ENCODE measurements at regions not wholly inside any gene's neighbourhood (a gene's known extent, or its start where the extent isn't known, plus 50 kb on each side); places are given as distances from the start of the nearest gene placed in this dataset.
"Not testable (repeated sequence)": the region's sequence is repeated elsewhere in the genome, so short reads cannot be mapped to it uniquely, and the experiment has no call there.

- Mint-ChIP-seq H3K27ac (no peak overlapping the region), H3K4me3 (no peak overlapping the region), H3K27me3 (no peaks in the 10 kb centered on the region), H3K9me3 (peaks cover 3% of the 10 kb centered on the region), H3K4me1 (no peaks in the 10 kb centered on the region), H3K36me3 (ENCODE audit: low read depth) (no peaks in the 10 kb centered on the region)
- no peak for DNase-seq
- ChIA-PET POLR2A (no interaction called here), CTCF (no interaction called here)
Observed at GRCh38 chr2:183536290-183536689, 412.0 kb downstream of the NUP35 start.

- H3K36me3 Mint-ChIP-seq (ENCODE audit: low read depth), result no peaks in the 10 kb centered on the region
- CTCF ChIA-PET, result no interaction called here
Observed at GRCh38 chr2:183536714-183537113, 412.5 kb downstream of the NUP35 start.

GRCh38 chr2:183541766-183542165 is 417.5 kb downstream of the NUP35 start:
- Mint-ChIP-seq H3K4me3 (no peak overlapping the region), H3K9me3 (peaks cover 21% of the 10 kb centered on the region), H3K27ac (no peak overlapping the region), H3K27me3 (no peaks in the 10 kb centered on the region), H3K36me3 (ENCODE audit: low read depth) (no peaks in the 10 kb centered on the region), H3K4me1 (no peaks in the 10 kb centered on the region)
- CTCF ChIA-PET, result no interaction called here
- POLR2A ChIA-PET, result no interaction called here
- DNase-seq, result no peak

More at GRCh38 chr2:183536714-183537113, 412.5 kb downstream of the NUP35 start:
- no peak overlapping the region for H3K27ac Mint-ChIP-seq
- no peaks in the 10 kb centered on the region for H3K4me1 Mint-ChIP-seq
- peaks cover 3% of the 10 kb centered on the region for H3K9me3 Mint-ChIP-seq
- H3K4me3 Mint-ChIP-seq, result no peak overlapping the region
- POLR2A ChIA-PET, result no interaction called here
- no peak for DNase-seq
- H3K27me3 Mint-ChIP-seq, result no peaks in the 10 kb centered on the region

GRCh38 chr2:183542606-183543005 is 418.4 kb downstream of the NUP35 start:
- ChIA-PET POLR2A (no interaction called here), CTCF (no interaction called here)
- DNase-seq, result no peak
- H3K4me3 Mint-ChIP-seq, result no peak overlapping the region
- no peak overlapping the region for H3K27ac Mint-ChIP-seq
- H3K27me3 Mint-ChIP-seq, result no peaks in the 10 kb centered on the region
- peaks cover 21% of the 10 kb centered on the region for H3K9me3 Mint-ChIP-seq
- H3K4me1 Mint-ChIP-seq, result no peaks in the 10 kb centered on the region
- no peaks in the 10 kb centered on the region for H3K36me3 Mint-ChIP-seq (ENCODE audit: low read depth)

GRCh38 chr2:183543222-183543621 is 419.0 kb downstream of the NUP35 start:
- no peaks in the 10 kb centered on the region for H3K36me3 Mint-ChIP-seq (ENCODE audit: low read depth)
- H3K4me1 Mint-ChIP-seq, result no peaks in the 10 kb centered on the region
- no peak overlapping the region for H3K4me3 Mint-ChIP-seq
- POLR2A ChIA-PET, result no interaction called here
- H3K27ac Mint-ChIP-seq, result no peak overlapping the region
- CTCF ChIA-PET, result no interaction called here
- no peak for DNase-seq
- H3K27me3 Mint-ChIP-seq, result no peaks in the 10 kb centered on the region
- peaks cover 21% of the 10 kb centered on the region for H3K9me3 Mint-ChIP-seq

GRCh38 chr2:183543731-183544130 is 419.5 kb downstream of the NUP35 start:
- no peaks in the 10 kb centered on the region for H3K27me3 Mint-ChIP-seq
- H3K4me3 Mint-ChIP-seq, result no peak overlapping the region
- no peak for DNase-seq
- H3K9me3 Mint-ChIP-seq, result peaks cover 21% of the 10 kb centered on the region
- CTCF ChIA-PET, result no interaction called here
- no peaks in the 10 kb centered on the region for H3K4me1 Mint-ChIP-seq
- H3K36me3 Mint-ChIP-seq (ENCODE audit: low read depth), result no peaks in the 10 kb centered on the region
- POLR2A ChIA-PET, result no interaction called here
- H3K27ac Mint-ChIP-seq, result no peak overlapping the region

- H3K27ac Mint-ChIP-seq; H3K36me3 Mint-ChIP-seq (ENCODE audit: low read depth); H3K27me3 Mint-ChIP-seq; H3K4me1 Mint-ChIP-seq; H3K4me3 Mint-ChIP-seq; POLR2A ChIA-PET; DNase-seq; CTCF ChIA-PET: not testable (repeated sequence)
- peaks cover 18% of the 10 kb centered on the region for H3K9me3 Mint-ChIP-seq
Observed at GRCh38 chr2:183546560-183547350, 422.5 kb downstream of the NUP35 start.

- no peaks in the 10 kb centered on the region for H3K9me3 Mint-ChIP-seq
- POLR2A ChIA-PET, result no interaction called here
- H3K36me3 Mint-ChIP-seq (ENCODE audit: low read depth), result no peaks in the 10 kb centered on the region
- no peak overlapping the region for H3K27ac Mint-ChIP-seq
- H3K4me1 Mint-ChIP-seq, result no peaks in the 10 kb centered on the region
- H3K27me3 Mint-ChIP-seq, result no peaks in the 10 kb centered on the region
- CTCF ChIA-PET, result no interaction called here
- no peak for DNase-seq
- H3K4me3 Mint-ChIP-seq, result no peak overlapping the region
Observed at GRCh38 chr2:183552716-183553115, 428.5 kb downstream of the NUP35 start.

GRCh38 chr2:183564726-183565125 is 440.5 kb downstream of the NUP35 start:
- no peaks in the 10 kb centered on the region for H3K9me3 Mint-ChIP-seq
- POLR2A ChIA-PET, result no interaction called here
- H3K4me1 Mint-ChIP-seq, result no peaks in the 10 kb centered on the region

GRCh38 chr2:183575481-183575880 is 451.2 kb downstream of the NUP35 start:
- no peaks in the 10 kb centered on the region for H3K4me1 Mint-ChIP-seq
- H3K36me3 Mint-ChIP-seq (ENCODE audit: low read depth), result no peaks in the 10 kb centered on the region
- H3K27me3 Mint-ChIP-seq, result no peaks in the 10 kb centered on the region
- ChIA-PET CTCF (no interaction called here), POLR2A (no interaction called here)
- no peak overlapping the region for H3K27ac Mint-ChIP-seq
- no peak overlapping the region for H3K4me3 Mint-ChIP-seq
- H3K9me3 Mint-ChIP-seq, result peaks cover 10% of the 10 kb centered on the region
- no peak for DNase-seq

More at GRCh38 chr2:183564726-183565125, 440.5 kb downstream of the NUP35 start:
- Mint-ChIP-seq H3K36me3 (ENCODE audit: low read depth) (no peaks in the 10 kb centered on the region), H3K27me3 (no peaks in the 10 kb centered on the region), H3K27ac (no peak overlapping the region), H3K4me3 (no peak overlapping the region)
- no peak for DNase-seq
- CTCF ChIA-PET, result no interaction called here

GRCh38 chr2:183579686-183580085 is 455.4 kb downstream of the NUP35 start:
- CTCF ChIA-PET, result no interaction called here
- no peaks in the 10 kb centered on the region for H3K27me3 Mint-ChIP-seq
- H3K36me3 Mint-ChIP-seq (ENCODE audit: low read depth), result no peaks in the 10 kb centered on the region
- no peaks in the 10 kb centered on the region for H3K9me3 Mint-ChIP-seq
- no peaks in the 10 kb centered on the region for H3K4me1 Mint-ChIP-seq
- H3K4me3 Mint-ChIP-seq, result no peak overlapping the region
- POLR2A ChIA-PET, result no interaction called here
- no peak overlapping the region for H3K27ac Mint-ChIP-seq
- no peak for DNase-seq

GRCh38 chr2:183592271-183592670 is 468.0 kb downstream of the NUP35 start:
- Mint-ChIP-seq H3K36me3 (ENCODE audit: low read depth) (no peaks in the 10 kb centered on the region), H3K4me3 (no peak overlapping the region), H3K9me3 (peaks cover 3% of the 10 kb centered on the region), H3K27me3 (no peaks in the 10 kb centered on the region), H3K27ac (no peak overlapping the region), H3K4me1 (no peaks in the 10 kb centered on the region)
- DNase-seq, result no peak
- ChIA-PET CTCF (no interaction called here), POLR2A (no interaction called here)

GRCh38 chr2:183594150-183594549 is 469.9 kb downstream of the NUP35 start:
- H3K4me1 Mint-ChIP-seq, result no peaks in the 10 kb centered on the region
- no peak overlapping the region for H3K27ac Mint-ChIP-seq
- peaks cover 3% of the 10 kb centered on the region for H3K9me3 Mint-ChIP-seq
- no peaks in the 10 kb centered on the region for H3K36me3 Mint-ChIP-seq (ENCODE audit: low read depth)
- no peaks in the 10 kb centered on the region for H3K27me3 Mint-ChIP-seq
- CTCF ChIA-PET, result no interaction called here
- POLR2A ChIA-PET, result no interaction called here
- no peak overlapping the region for H3K4me3 Mint-ChIP-seq
- no peak for DNase-seq

- H3K27ac Mint-ChIP-seq, result no peak overlapping the region
- ChIA-PET CTCF (no interaction called here), POLR2A (no interaction called here)
- H3K4me1 Mint-ChIP-seq, result no peaks in the 10 kb centered on the region
- no peaks in the 10 kb centered on the region for H3K36me3 Mint-ChIP-seq (ENCODE audit: low read depth)
- peaks cover 3% of the 10 kb centered on the region for H3K9me3 Mint-ChIP-seq
- H3K4me3 Mint-ChIP-seq, result no peak overlapping the region
- no peaks in the 10 kb centered on the region for H3K27me3 Mint-ChIP-seq
- no peak for DNase-seq
Observed at GRCh38 chr2:183597841-183598240, 473.6 kb downstream of the NUP35 start.
